GM12864 (cell line): ENCODE measurements at regions not wholly inside any gene's neighbourhood (a gene's known extent, or its start where the extent isn't known, plus 50 kb on each side); places are given as distances from the start of the nearest gene placed in this dataset.

Experiments
- DNase-seq: peaks from one replicate; pipeline ENCODE4 v3.0.0-alpha.2; 2011; ENCODE audit warnings: low read depth
- H3K4me3 ChIP-seq: 2 replicates; pipeline ENCODE4 v1.5.1; 2011; ENCODE audit warnings: mild to moderate bottlenecking, low read depth, low read length, control low read depth
- TF ChIP-seq, protein P1 (sequence below): IDR thresholded peaks from 2 replicates; pipeline ENCODE4 v1.5.1; 2011; ENCODE audit warnings: low read depth, mild to moderate bottlenecking, moderate library complexity, low read length, control low read depth, inconsistent platforms; ENCODE audit errors: missing control alignments

DNA sequence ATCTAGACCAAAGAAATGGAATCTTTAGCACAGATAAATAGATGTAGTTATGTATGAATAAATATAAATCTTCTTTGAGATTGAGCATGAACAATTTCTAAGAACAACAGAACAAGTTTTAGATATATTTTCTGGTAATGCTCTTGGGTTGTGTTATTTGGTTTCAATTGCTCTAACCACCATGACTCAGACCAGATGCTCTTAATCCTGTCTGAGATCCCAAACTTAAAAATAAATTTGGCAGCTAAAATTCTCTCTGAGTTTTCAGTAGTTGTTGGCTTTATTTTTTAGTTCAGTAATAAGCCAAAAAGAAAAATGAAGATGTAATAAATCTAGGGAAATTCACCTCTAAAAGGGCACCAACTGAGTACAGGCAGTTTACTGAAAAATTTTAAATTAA lies 1693.4 kb downstream of the NCAM2 start:
- TF ChIP-seq, protein P1, sequence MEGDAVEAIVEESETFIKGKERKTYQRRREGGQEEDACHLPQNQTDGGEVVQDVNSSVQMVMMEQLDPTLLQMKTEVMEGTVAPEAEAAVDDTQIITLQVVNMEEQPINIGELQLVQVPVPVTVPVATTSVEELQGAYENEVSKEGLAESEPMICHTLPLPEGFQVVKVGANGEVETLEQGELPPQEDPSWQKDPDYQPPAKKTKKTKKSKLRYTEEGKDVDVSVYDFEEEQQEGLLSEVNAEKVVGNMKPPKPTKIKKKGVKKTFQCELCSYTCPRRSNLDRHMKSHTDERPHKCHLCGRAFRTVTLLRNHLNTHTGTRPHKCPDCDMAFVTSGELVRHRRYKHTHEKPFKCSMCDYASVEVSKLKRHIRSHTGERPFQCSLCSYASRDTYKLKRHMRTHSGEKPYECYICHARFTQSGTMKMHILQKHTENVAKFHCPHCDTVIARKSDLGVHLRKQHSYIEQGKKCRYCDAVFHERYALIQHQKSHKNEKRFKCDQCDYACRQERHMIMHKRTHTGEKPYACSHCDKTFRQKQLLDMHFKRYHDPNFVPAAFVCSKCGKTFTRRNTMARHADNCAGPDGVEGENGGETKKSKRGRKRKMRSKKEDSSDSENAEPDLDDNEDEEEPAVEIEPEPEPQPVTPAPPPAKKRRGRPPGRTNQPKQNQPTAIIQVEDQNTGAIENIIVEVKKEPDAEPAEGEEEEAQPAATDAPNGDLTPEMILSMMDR, result no peak
- no peak overlapping the region for H3K4me3 ChIP-seq

DNA sequence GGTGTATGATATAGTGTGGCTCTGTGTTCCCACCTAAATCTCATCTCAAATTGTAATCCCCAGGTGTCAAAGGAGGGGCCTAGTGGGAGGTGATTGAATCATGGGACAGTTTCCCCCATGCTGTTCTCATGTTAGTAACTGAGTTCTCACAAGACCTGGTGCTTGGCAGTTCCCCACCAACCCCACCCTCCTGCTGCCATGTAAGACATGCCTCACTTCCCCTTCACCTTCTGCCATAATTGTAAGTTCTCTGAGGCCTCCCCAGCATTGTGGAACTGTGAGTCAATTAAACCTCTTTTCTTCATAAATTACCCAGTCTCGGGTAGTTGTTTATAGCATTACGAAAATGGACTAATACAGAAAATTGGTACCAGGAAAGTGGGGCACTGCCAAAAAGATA lies 1705.3 kb downstream of the NCAM2 start:
- no peak overlapping the region for H3K4me3 ChIP-seq
- no peak for DNase-seq
- TF ChIP-seq, protein P1, result no peak

More for the DNA sequence above, 1693.4 kb downstream of the NCAM2 start:
- no peak for DNase-seq

DNA sequence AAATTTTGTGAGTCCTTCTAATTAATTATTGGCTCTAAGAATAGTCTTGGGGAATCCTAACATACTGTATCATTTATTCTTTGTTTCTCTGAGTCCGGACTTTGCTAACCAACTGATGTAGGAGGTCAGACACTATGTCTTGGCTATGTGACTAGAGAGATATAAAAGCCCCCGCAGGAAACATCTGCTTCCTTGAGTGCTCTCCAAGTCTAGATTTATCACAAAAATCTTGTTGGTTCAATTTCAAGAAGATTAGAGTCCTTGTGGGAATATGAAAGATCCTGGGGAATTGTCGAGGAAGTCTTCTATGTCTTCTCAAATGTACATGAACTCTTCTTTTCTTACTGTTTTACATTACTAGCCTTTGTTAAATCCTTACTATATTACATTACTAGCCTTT lies 1712.5 kb downstream of the NCAM2 start:
- no peak overlapping the region for H3K4me3 ChIP-seq
- TF ChIP-seq, protein P1, result no peak
- no peak for DNase-seq

DNA sequence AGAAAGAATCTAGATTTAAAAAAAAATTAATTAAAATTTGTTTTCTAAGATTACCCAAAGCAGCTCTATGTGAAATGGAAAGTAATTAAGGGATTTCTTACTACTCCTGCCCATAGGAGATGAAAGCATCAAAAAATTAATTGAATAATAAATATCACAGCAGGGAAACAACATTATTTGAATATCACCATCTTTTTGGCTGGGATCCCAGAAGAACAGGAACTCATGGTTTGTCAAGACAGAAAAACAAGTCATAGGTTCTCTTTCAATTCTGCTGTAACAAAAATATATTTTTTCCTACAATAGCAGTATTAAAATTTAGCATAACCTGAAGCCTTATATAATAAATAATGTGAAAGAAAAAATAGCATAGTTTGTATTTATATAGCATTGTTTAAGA lies 1713.4 kb downstream of the NCAM2 start:
- TF ChIP-seq, protein P1, result no peak

DNA sequence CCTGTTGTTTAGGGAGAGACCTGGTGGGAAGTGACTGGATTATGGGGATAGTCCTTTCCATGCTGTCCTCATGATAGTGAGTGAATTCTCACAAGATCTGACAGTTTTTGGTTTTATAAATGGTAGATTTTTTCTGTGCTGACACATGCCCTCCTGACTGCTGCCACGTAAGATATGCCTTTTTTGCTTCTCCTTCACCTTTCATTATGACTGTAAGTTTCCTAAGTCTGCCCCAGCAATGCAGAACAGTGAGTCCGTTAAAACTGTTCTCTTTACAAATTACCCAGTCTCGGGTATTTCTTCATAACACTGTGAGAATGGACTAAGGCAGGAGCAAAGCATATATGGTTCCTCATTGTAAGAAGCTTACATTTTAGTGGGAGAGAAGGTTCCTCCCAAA lies 1727.2 kb downstream of the NCAM2 start:
- no peak for DNase-seq
- H3K4me3 ChIP-seq, result no peak overlapping the region
- TF ChIP-seq, protein P1, result no peak

More for the DNA sequence above, 1713.4 kb downstream of the NCAM2 start:
- no peak for DNase-seq
- no peak overlapping the region for H3K4me3 ChIP-seq

DNA sequence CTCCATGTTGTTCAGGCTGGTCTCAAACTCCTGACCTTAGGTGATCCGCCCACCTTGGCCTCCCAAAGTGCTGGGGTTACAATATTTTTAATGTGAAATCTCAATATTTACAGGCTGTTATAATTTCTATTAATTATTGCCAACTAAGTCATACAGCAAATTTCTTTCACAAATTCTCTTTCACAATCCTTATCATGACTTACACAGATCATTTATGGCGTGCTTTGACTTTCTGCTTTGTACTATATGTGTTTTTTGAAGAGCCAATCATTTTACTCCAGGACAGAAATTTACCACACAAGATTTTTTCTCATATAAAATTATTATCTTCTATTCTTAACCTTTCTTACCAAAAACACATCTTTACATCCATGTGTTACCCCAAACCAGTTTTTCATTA lies 1729.9 kb downstream of the NCAM2 start:
- TF ChIP-seq, protein P1, result no peak
- H3K4me3 ChIP-seq, result no peak overlapping the region
- DNase-seq, result no peak

DNA sequence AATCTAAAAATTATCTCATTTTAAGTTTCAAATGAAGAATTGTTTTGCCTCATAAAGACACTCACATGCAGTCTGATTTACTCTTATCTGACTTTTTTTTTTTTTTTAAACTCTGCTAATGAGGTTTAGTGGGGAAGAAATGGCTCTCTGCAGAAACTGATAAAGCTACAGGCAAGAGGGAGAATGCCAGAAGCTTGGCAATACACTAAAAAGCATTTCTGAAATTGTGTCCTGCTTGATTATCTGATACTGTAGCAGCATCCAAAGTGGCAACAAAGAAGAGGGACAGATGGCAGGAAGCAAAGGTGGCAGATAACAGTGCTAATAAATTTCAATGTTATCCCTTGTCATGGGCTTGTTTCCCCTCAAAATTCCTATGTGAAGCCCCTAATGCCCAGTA lies 1744.9 kb downstream of the NCAM2 start:
- no peak for DNase-seq
- TF ChIP-seq, protein P1, result no peak
- H3K4me3 ChIP-seq, result no peak overlapping the region
